HG03139 (cell line): ENCODE measurements at regions not wholly inside any gene's neighbourhood (a gene's known extent, or its start where the extent isn't known, plus 50 kb on each side); places are given as distances from the start of the nearest gene placed in this dataset.
"Not testable (repeated sequence)": the region's sequence is repeated elsewhere in the genome, so short reads cannot be mapped to it uniquely, and the experiment has no call there.

Experiments used
- ATAC-seq: cut with Tn5 transposase; IDR thresholded peaks from one replicate; pipeline ENCODE4 v1.9.1; 2021; ENCODE audit not compliant: unreplicated experiment

- ATAC-seq, result no peak
Measured at GRCh38 chr16:22705799-22706198, 108.2 kb upstream of the HS3ST2 start.

- no peak for ATAC-seq
Measured at GRCh38 chr16:22710326-22710725, 103.6 kb upstream of the HS3ST2 start.

- ATAC-seq, result no peak
Measured at GRCh38 chr16:22711847-22712246, 102.1 kb upstream of the HS3ST2 start.

GRCh38 chr16:22712471-22712870 lies 101.5 kb upstream of the HS3ST2 start:
- no peak for ATAC-seq

GRCh38 chr16:22718598-22718997 lies 95.4 kb upstream of the HS3ST2 start:
- not testable (repeated sequence) for ATAC-seq

- ATAC-seq, result no peak
Measured at GRCh38 chr16:22719945-22720344, 94.0 kb upstream of the HS3ST2 start.

GRCh38 chr16:22721511-22722100 lies 92.4 kb upstream of the HS3ST2 start:
- no peak for ATAC-seq

- ATAC-seq, result not testable (repeated sequence)
Measured at GRCh38 chr16:22722551-22723541, 91.1 kb upstream of the HS3ST2 start.

- ATAC-seq, result no peak
Measured at GRCh38 chr16:22726868-22727267, 87.1 kb upstream of the HS3ST2 start.

- no peak for ATAC-seq
Measured at GRCh38 chr16:22727285-22728166, 86.4 kb upstream of the HS3ST2 start.

- no peak for ATAC-seq
Measured at GRCh38 chr16:22728167-22728836, 85.7 kb upstream of the HS3ST2 start.

- ATAC-seq, result no peak
Measured at GRCh38 chr16:22732400-22732799, 81.6 kb upstream of the HS3ST2 start.

GRCh38 chr16:22732959-22733358 lies 81.0 kb upstream of the HS3ST2 start:
- ATAC-seq, result no peak

GRCh38 chr16:22734368-22734767 lies 79.6 kb upstream of the HS3ST2 start:
- ATAC-seq, result no peak

- ATAC-seq, result no peak
Measured at GRCh38 chr16:22736791-22737190, 77.2 kb upstream of the HS3ST2 start.

- ATAC-seq, result no peak
Measured at GRCh38 chr16:22739077-22739476, 74.9 kb upstream of the HS3ST2 start.

- no peak for ATAC-seq
Measured at GRCh38 chr16:22743401-22743800, 70.6 kb upstream of the HS3ST2 start.

- ATAC-seq, result no peak
Measured at GRCh38 chr16:22751104-22751667, 62.8 kb upstream of the HS3ST2 start.

GRCh38 chr16:22751685-22752084 lies 62.3 kb upstream of the HS3ST2 start:
- ATAC-seq, result no peak

- ATAC-seq, result no peak
Measured at GRCh38 chr16:22753451-22753850, 60.5 kb upstream of the HS3ST2 start.
